ENCODE measurements at regions not wholly inside any gene's neighbourhood (a gene's known extent, or its start where the extent isn't known, plus 50 kb on each side); places are given as distances from the start of the nearest gene placed in this dataset.

- Mint-ChIP-seq H3K27ac (ENCODE audit: unreplicated experiment) (no peak overlapping the region), H3K27me3 (ENCODE audit: unreplicated experiment) (no peaks in the 10 kb centered on the region), H3K4me3 (ENCODE audit: low read depth, unreplicated experiment) (no peak overlapping the region), H3K36me3 (ENCODE audit: insufficient read depth, unreplicated experiment) (no peaks in the 10 kb centered on the region), H3K4me1 (ENCODE audit: low read depth, unreplicated experiment) (no peaks in the 10 kb centered on the region), H3K9me3 (ENCODE audit: low read depth, unreplicated experiment) (peaks cover 5% of the 10 kb centered on the region)
- no peak for TF ChIP-seq CTCF (IDR thresholded peaks at IDR 0.05; ENCODE audit: unreplicated experiment)
- DNase-seq, result no peak
- intact Hi-C loops (cut with micrococcal nuclease; ENCODE audit: unreplicated experiment), result no loop called here
- CTCF ChIA-PET, result no interaction called here
- no TSS peak for BruUV-seq (replicated peaks)
Observed at GRCh38 chr3:74442683-74443082, 171.8 kb downstream of the CNTN3 start.

GRCh38 chr3:74442068-74442467 is 172.4 kb downstream of the CNTN3 start:
- no TSS peak for BruUV-seq (replicated peaks)
- TF ChIP-seq CTCF (IDR thresholded peaks at IDR 0.05; ENCODE audit: unreplicated experiment), result no peak
- CTCF ChIA-PET, result no interaction called here
- intact Hi-C loops (cut with micrococcal nuclease; ENCODE audit: unreplicated experiment), result no loop called here
- DNase-seq, result no peak
- Mint-ChIP-seq H3K4me1 (ENCODE audit: low read depth, unreplicated experiment) (no peaks in the 10 kb centered on the region), H3K36me3 (ENCODE audit: insufficient read depth, unreplicated experiment) (no peaks in the 10 kb centered on the region), H3K9me3 (ENCODE audit: low read depth, unreplicated experiment) (peaks cover 5% of the 10 kb centered on the region), H3K27me3 (ENCODE audit: unreplicated experiment) (no peaks in the 10 kb centered on the region), H3K4me3 (ENCODE audit: low read depth, unreplicated experiment) (no peak overlapping the region), H3K27ac (ENCODE audit: unreplicated experiment) (no peak overlapping the region)

GRCh38 chr3:74436184-74436583 is 178.3 kb downstream of the CNTN3 start:
- no peak for DNase-seq
- Mint-ChIP-seq H3K27me3 (ENCODE audit: unreplicated experiment) (no peaks in the 10 kb centered on the region), H3K27ac (ENCODE audit: unreplicated experiment) (no peak overlapping the region), H3K4me1 (ENCODE audit: low read depth, unreplicated experiment) (no peaks in the 10 kb centered on the region), H3K4me3 (ENCODE audit: low read depth, unreplicated experiment) (no peak overlapping the region), H3K36me3 (ENCODE audit: insufficient read depth, unreplicated experiment) (no peaks in the 10 kb centered on the region), H3K9me3 (ENCODE audit: low read depth, unreplicated experiment) (peaks cover 9% of the 10 kb centered on the region)
- CTCF ChIA-PET, result interaction anchor here (0.6 kb wide), 1 partner anchor 25 kb away, joined by 4 read pairs; no protein-coding TSS in a partner anchor
- intact Hi-C loops (cut with micrococcal nuclease; ENCODE audit: unreplicated experiment), result no loop called here
- no peak for TF ChIP-seq CTCF (IDR thresholded peaks at IDR 0.05; ENCODE audit: unreplicated experiment)
- BruUV-seq (replicated peaks), result no TSS peak

GRCh38 chr3:74435631-74436030 is 178.8 kb downstream of the CNTN3 start:
- no TSS peak for BruUV-seq (replicated peaks)
- H3K9me3 Mint-ChIP-seq (ENCODE audit: low read depth, unreplicated experiment), result peaks cover 9% of the 10 kb centered on the region
- H3K4me3 Mint-ChIP-seq (ENCODE audit: low read depth, unreplicated experiment), result no peak overlapping the region
- no peak for DNase-seq
- H3K27me3 Mint-ChIP-seq (ENCODE audit: unreplicated experiment), result no peaks in the 10 kb centered on the region
- intact Hi-C loops (cut with micrococcal nuclease; ENCODE audit: unreplicated experiment), result no loop called here
- no peak overlapping the region for H3K27ac Mint-ChIP-seq (ENCODE audit: unreplicated experiment)
- CTCF ChIA-PET, result no interaction called here
- no peaks in the 10 kb centered on the region for H3K4me1 Mint-ChIP-seq (ENCODE audit: low read depth, unreplicated experiment)
- TF ChIP-seq CTCF (IDR thresholded peaks at IDR 0.05; ENCODE audit: unreplicated experiment), result no peak
- H3K36me3 Mint-ChIP-seq (ENCODE audit: insufficient read depth, unreplicated experiment), result no peaks in the 10 kb centered on the region

GRCh38 chr3:74434406-74434805 is 180.1 kb downstream of the CNTN3 start:
- H3K27ac Mint-ChIP-seq (ENCODE audit: unreplicated experiment), result no peak overlapping the region
- TF ChIP-seq CTCF (IDR thresholded peaks at IDR 0.05; ENCODE audit: unreplicated experiment), result no peak
- intact Hi-C loops (cut with micrococcal nuclease; ENCODE audit: unreplicated experiment), result no loop called here
- no peak for DNase-seq
- peaks cover 9% of the 10 kb centered on the region for H3K9me3 Mint-ChIP-seq (ENCODE audit: low read depth, unreplicated experiment)
- H3K4me3 Mint-ChIP-seq (ENCODE audit: low read depth, unreplicated experiment), result no peak overlapping the region
- no peaks in the 10 kb centered on the region for H3K27me3 Mint-ChIP-seq (ENCODE audit: unreplicated experiment)
- no peaks in the 10 kb centered on the region for H3K36me3 Mint-ChIP-seq (ENCODE audit: insufficient read depth, unreplicated experiment)
- no peaks in the 10 kb centered on the region for H3K4me1 Mint-ChIP-seq (ENCODE audit: low read depth, unreplicated experiment)
- no TSS peak for BruUV-seq (replicated peaks)
- CTCF ChIA-PET, result no interaction called here

Data from Calu3 (cell line).